ENCODE measurements at regions not wholly inside any gene's neighbourhood (a gene's known extent, or its start where the extent isn't known, plus 50 kb on each side); places are given as distances from the start of the nearest gene placed in this dataset.
"Not testable (repeated sequence)": the region's sequence is repeated elsewhere in the genome, so short reads cannot be mapped to it uniquely, and the experiment has no call there.

GRCh38 chr21:5105939-5106708 is 5415.3 kb upstream of the TPTE start:
- DNase-seq: peak; percentile 69

GRCh38 chr21:5106767-5107464 is 5414.5 kb upstream of the TPTE start:
- not testable (repeated sequence) for DNase-seq

- DNase-seq: not testable (repeated sequence)
Observed at GRCh38 chr21:5107637-5108036, 5413.7 kb upstream of the TPTE start.

- DNase-seq: not testable (repeated sequence)
Observed at GRCh38 chr21:5108048-5108775, 5413.2 kb upstream of the TPTE start.

GRCh38 chr21:5111197-5111596 is 5410.2 kb upstream of the TPTE start:
- not testable (repeated sequence) for DNase-seq

- not testable (repeated sequence) for DNase-seq
Observed at GRCh38 chr21:5113092-5113491, 5408.3 kb upstream of the TPTE start.

- not testable (repeated sequence) for DNase-seq
Observed at GRCh38 chr21:5114468-5114867, 5406.9 kb upstream of the TPTE start.

GRCh38 chr21:5114893-5115645 is 5406.3 kb upstream of the TPTE start:
- not testable (repeated sequence) for DNase-seq

GRCh38 chr21:5115646-5116343 is 5405.6 kb upstream of the TPTE start:
- DNase-seq: not testable (repeated sequence)

- DNase-seq: not testable (repeated sequence)
Observed at GRCh38 chr21:5116344-5117123, 5404.8 kb upstream of the TPTE start.

GRCh38 chr21:5117135-5117534 is 5404.2 kb upstream of the TPTE start:
- DNase-seq: not testable (repeated sequence)

GRCh38 chr21:5117666-5118295 is 5403.6 kb upstream of the TPTE start:
- not testable (repeated sequence) for DNase-seq

- peak; percentile 66 for DNase-seq
Observed at GRCh38 chr21:5118296-5118679, 5403.1 kb upstream of the TPTE start.

GRCh38 chr21:5119179-5119578 is 5402.2 kb upstream of the TPTE start:
- not testable (repeated sequence) for DNase-seq

GRCh38 chr21:5121399-5121798 is 5400.0 kb upstream of the TPTE start:
- DNase-seq: not testable (repeated sequence)

- not testable (repeated sequence) for DNase-seq
Observed at GRCh38 chr21:5121849-5122248, 5399.5 kb upstream of the TPTE start.

- DNase-seq: peak; percentile 86
Observed at GRCh38 chr21:5123655-5124054, 5397.7 kb upstream of the TPTE start.

- DNase-seq: peak; percentile 99
Observed at GRCh38 chr21:5128261-5128660, 5393.1 kb upstream of the TPTE start.

- DNase-seq: not testable (repeated sequence)
Observed at GRCh38 chr21:5133824-5134223, 5387.6 kb upstream of the TPTE start.

- not testable (repeated sequence) for DNase-seq
Observed at GRCh38 chr21:5136406-5136805, 5385.0 kb upstream of the TPTE start.

- DNase-seq: not testable (repeated sequence)
Observed at GRCh38 chr21:5137006-5137405, 5384.4 kb upstream of the TPTE start.

Measured in activated CD4-positive, alpha-beta T cell treated with anti-CD3 and anti-CD28 coated beads for 48 hours (primary cell).